ENCODE measurements at regions not wholly inside any gene's neighbourhood (a gene's known extent, or its start where the extent isn't known, plus 50 kb on each side); places are given as distances from the start of the nearest gene placed in this dataset.

DNA sequence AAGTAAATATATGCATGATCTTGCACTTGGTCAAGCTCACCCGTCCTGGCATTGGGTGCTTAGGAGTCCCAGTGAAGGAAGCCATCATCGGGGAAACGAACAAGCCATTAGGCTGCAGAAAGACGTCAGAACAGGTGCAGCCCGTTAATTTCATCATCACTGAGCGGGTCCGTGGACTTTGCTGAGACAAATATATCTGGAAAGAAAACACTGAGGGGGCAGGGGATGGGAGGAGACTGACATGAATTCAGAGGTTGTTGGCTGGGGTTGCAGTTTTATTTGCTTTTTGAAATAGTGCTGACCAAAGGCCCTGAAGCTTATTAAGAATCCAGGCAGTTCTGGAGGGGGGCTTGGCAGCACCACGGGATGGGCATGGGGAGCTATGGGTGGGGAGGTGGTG, 207.2 kb downstream of the ENGASE start:
- H3K9me1 ChIP-seq (replicated peaks; ENCODE audit: control insufficient read depth, extremely low read depth, insufficient read depth, low read length), result no peaks in the 10 kb centered on the region
- H3K79me2 ChIP-seq (ENCODE audit: control insufficient read depth, insufficient read depth, low read length), result no peaks in the 10 kb centered on the region
- FAIRE-seq (no peak), DNase-seq (ENCODE audit: low read depth, low spot score) (no peak)
- H3K4me3 ChIP-seq (replicated peaks in 1 of 3; ENCODE audit: insufficient read depth in 1 of 3, low read depth in 1 of 3, low read length in 3 of 3), result no peak overlapping the region
- no peak overlapping the region for H3K4me2 ChIP-seq (ENCODE audit: insufficient read depth, low read length)
- no peaks in the 10 kb centered on the region for H3K36me3 ChIP-seq (ENCODE audit: control insufficient read depth in 2 of 2, extremely low read depth in 1 of 2, insufficient read depth in 2 of 2, low read length in 2 of 2)
- no peaks in the 10 kb centered on the region for H3K9me3 ChIP-seq (replicated peaks; ENCODE audit: control insufficient read depth, insufficient read depth, low read length)
- ChIA-PET POLR2A (no interaction called here), CTCF (no interaction called here)
- TF ChIP-seq FOS (IDR thresholded peaks at IDR 0.05; ENCODE audit: borderline replicate concordance, insufficient read depth, low read length) (no peak), POLR2AphosphoS5 (IDR thresholded peaks at IDR 0.05; ENCODE audit: insufficient read depth, low read depth, low read length) (no peak), POLR2A (IDR thresholded peaks at IDR 0.05; ENCODE audit: low read depth, low read length) (no peak), GATA2 (IDR thresholded peaks at IDR 0.05; ENCODE audit: insufficient read depth, insufficient read length, low read depth, low read length) (no peak), MYC (IDR thresholded peaks at IDR 0.05; ENCODE audit: low read depth, low read length) (no peak), EZH2 (IDR thresholded peaks at IDR 0.05; ENCODE audit: borderline replicate concordance, low read depth, low read length, severe bottlenecking) (no peak), JUN (IDR thresholded peaks at IDR 0.05; ENCODE audit: borderline replicate concordance, insufficient read depth, insufficient read length, low read depth) (no peak)
- TF ChIP-seq, protein P1, sequence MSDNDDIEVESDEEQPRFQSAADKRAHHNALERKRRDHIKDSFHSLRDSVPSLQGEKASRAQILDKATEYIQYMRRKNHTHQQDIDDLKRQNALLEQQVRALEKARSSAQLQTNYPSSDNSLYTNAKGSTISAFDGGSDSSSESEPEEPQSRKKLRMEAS (IDR thresholded peaks at IDR 0.05; ENCODE audit: insufficient read depth, insufficient read length), result no peak
- TF ChIP-seq, protein P2, sequence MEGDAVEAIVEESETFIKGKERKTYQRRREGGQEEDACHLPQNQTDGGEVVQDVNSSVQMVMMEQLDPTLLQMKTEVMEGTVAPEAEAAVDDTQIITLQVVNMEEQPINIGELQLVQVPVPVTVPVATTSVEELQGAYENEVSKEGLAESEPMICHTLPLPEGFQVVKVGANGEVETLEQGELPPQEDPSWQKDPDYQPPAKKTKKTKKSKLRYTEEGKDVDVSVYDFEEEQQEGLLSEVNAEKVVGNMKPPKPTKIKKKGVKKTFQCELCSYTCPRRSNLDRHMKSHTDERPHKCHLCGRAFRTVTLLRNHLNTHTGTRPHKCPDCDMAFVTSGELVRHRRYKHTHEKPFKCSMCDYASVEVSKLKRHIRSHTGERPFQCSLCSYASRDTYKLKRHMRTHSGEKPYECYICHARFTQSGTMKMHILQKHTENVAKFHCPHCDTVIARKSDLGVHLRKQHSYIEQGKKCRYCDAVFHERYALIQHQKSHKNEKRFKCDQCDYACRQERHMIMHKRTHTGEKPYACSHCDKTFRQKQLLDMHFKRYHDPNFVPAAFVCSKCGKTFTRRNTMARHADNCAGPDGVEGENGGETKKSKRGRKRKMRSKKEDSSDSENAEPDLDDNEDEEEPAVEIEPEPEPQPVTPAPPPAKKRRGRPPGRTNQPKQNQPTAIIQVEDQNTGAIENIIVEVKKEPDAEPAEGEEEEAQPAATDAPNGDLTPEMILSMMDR (IDR thresholded peaks at IDR 0.05; ENCODE audit: extremely low read depth in 1 of 2, insufficient read depth in 1 of 2, low read depth in 1 of 2, low read length in 2 of 2), result no peak
- intact Hi-C loops (cut with micrococcal nuclease), result no loop called here
- no peaks in the 10 kb centered on the region for H3K27me3 ChIP-seq (ENCODE audit: control insufficient read depth in 2 of 2, insufficient read depth in 2 of 2, low read length in 2 of 2)
- H4K20me1 ChIP-seq (replicated peaks; ENCODE audit: control insufficient read depth, extremely low read depth, insufficient read depth, low read length), result no peaks in the 10 kb centered on the region
- H3K4me1 ChIP-seq (ENCODE audit: control insufficient read depth, extremely low read depth, insufficient read depth, low read length), result no peaks in the 10 kb centered on the region
- no TSS peak for BruUV-seq (replicated peaks)
- no peak overlapping the region for H3K9ac ChIP-seq (replicated peaks; ENCODE audit: extremely low read depth, insufficient read depth, low read length)
- H2AFZ ChIP-seq (ENCODE audit: low read depth, low read length), result no peak overlapping the region
- H3K27ac ChIP-seq (ENCODE audit: insufficient read depth, low read depth, low read length), result no peak overlapping the region
- dilution Hi-C loops (cut with MboI; ENCODE audit: extremely low pct_ligation_motif_present, low sequenced_read_pairs), result no loop called here
